ENCODE measurements at regions not wholly inside any gene's neighbourhood (a gene's known extent, or its start where the extent isn't known, plus 50 kb on each side); places are given as distances from the start of the nearest gene placed in this dataset.

- no peaks in the 10 kb centered on the region; the same call in 1 of the 2 replicates for H3K27me3 Mint-ChIP-seq (ENCODE audit: insufficient read depth)
- no peaks in the 10 kb centered on the region for H3K4me1 Mint-ChIP-seq (ENCODE audit: low read depth)
- H3K27ac Mint-ChIP-seq: no peak overlapping the region
- peaks cover 20% of the 10 kb centered on the region for H3K36me3 Mint-ChIP-seq (ENCODE audit: low read depth)
- no peak overlapping the region for H3K4me3 Mint-ChIP-seq
- no peak for DNase-seq
- peaks cover 22% of the 10 kb centered on the region for H3K9me3 Mint-ChIP-seq
- TF ChIP-seq CTCF (IDR thresholded peaks at IDR 0.05): no peak
Measured at GRCh38 chr4:135015771-135016170, 814.2 kb upstream of the PABPC4L start.

DNA sequence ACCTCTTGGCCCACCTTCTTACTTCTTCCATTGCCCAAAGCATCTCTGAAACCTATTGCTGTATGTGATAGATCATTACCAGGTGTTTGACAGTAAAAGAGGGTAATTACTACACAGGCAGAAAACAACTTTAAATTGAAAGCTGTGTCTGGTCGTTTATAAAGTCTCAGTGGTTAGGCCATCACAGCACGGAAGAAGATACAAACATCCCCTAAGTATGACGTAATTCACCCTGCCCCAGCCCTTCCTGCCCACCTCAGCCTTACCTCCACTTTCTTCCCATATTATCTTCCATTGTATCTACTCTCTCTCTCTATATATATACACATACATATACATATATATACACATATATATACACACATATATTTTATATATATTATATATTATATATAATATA, 805.8 kb upstream of the PABPC4L start:
- H3K4me1 Mint-ChIP-seq (ENCODE audit: low read depth): peaks cover 4% of the 10 kb centered on the region; the same call in 1 of the 2 replicates
- H3K9me3 Mint-ChIP-seq: no peaks in the 10 kb centered on the region; the same call in 1 of the 2 replicates
- no peak for DNase-seq
- no peak for TF ChIP-seq CTCF (IDR thresholded peaks at IDR 0.05)
- no peaks in the 10 kb centered on the region; the same call in 1 of the 2 replicates for H3K27me3 Mint-ChIP-seq (ENCODE audit: insufficient read depth)
- no peak overlapping the region for H3K4me3 Mint-ChIP-seq
- H3K27ac Mint-ChIP-seq: no peak overlapping the region
- no peaks in the 10 kb centered on the region for H3K36me3 Mint-ChIP-seq (ENCODE audit: low read depth)

DNA sequence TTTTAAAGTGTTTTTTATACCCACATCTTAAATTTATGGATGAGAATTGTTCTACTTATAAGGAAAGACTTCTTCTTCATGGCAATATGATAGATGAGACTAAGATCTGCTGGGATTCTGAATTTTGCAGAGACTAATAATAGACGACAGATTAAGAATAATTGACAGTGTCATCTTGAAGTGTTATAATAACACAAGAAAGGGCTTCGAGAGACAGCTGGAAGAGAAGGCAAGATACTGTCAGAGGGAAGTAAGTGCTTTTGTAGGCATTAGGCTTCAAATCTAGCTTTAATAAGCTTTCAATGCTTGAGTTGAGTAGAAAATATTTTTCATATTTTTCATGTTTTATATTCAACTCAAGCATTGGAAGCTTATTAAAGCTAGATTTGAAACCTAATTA, 797.6 kb upstream of the PABPC4L start:
- Mint-ChIP-seq H3K4me1 (ENCODE audit: low read depth) (no peaks in the 10 kb centered on the region), H3K4me3 (no peak overlapping the region), H3K9me3 (no peaks in the 10 kb centered on the region; the same call in 1 of the 2 replicates), H3K27ac (no peak overlapping the region), H3K27me3 (ENCODE audit: insufficient read depth) (no peaks in the 10 kb centered on the region), H3K36me3 (ENCODE audit: low read depth) (no peaks in the 10 kb centered on the region)
- no peak for DNase-seq
- TF ChIP-seq CTCF (IDR thresholded peaks at IDR 0.05): no peak

GRCh38 chr4:134961963-134962362, 760.4 kb upstream of the PABPC4L start:
- H3K36me3 Mint-ChIP-seq (ENCODE audit: low read depth): no peaks in the 10 kb centered on the region
- no peaks in the 10 kb centered on the region; the same call in 1 of the 2 replicates for H3K9me3 Mint-ChIP-seq
- H3K27ac Mint-ChIP-seq: no peak overlapping the region
- TF ChIP-seq CTCF (IDR thresholded peaks at IDR 0.05): no peak
- H3K4me1 Mint-ChIP-seq (ENCODE audit: low read depth): no peaks in the 10 kb centered on the region
- H3K4me3 Mint-ChIP-seq: no peak overlapping the region
- DNase-seq: no peak
- no peaks in the 10 kb centered on the region for H3K27me3 Mint-ChIP-seq (ENCODE audit: insufficient read depth)

- Mint-ChIP-seq H3K27me3 (ENCODE audit: insufficient read depth) (no peaks in the 10 kb centered on the region), H3K36me3 (ENCODE audit: low read depth) (no peaks in the 10 kb centered on the region), H3K9me3 (peaks cover 5% of the 10 kb centered on the region), H3K4me3 (no peak overlapping the region), H3K27ac (no peak overlapping the region), H3K4me1 (ENCODE audit: low read depth) (no peaks in the 10 kb centered on the region)
- no peak for DNase-seq
- no peak for TF ChIP-seq CTCF (IDR thresholded peaks at IDR 0.05)
Measured at GRCh38 chr4:134958862-134959261, 757.3 kb upstream of the PABPC4L start.

DNA sequence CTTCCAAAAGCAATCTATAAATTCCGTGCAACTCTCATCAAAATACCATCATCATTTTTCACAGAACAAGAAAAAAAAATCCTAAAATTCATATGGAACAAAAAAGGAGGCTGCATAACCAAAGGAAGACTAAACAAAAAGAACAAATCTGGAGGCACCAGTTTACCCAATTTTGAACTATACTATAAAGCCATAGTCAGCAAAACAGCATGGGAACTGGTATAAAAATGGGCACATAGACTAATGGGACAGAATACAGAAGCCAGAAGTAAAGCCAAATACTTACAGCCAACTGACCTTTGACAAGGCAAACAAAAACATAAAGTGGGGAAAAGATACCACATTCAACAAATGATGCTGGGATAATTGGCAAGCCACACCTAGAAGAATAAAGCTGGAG, 753.5 kb upstream of the PABPC4L start:
- H3K27ac Mint-ChIP-seq: no peak overlapping the region
- H3K27me3 Mint-ChIP-seq (ENCODE audit: insufficient read depth): no peaks in the 10 kb centered on the region
- no peak for TF ChIP-seq CTCF (IDR thresholded peaks at IDR 0.05)
- no peaks in the 10 kb centered on the region for H3K36me3 Mint-ChIP-seq (ENCODE audit: low read depth)
- no peaks in the 10 kb centered on the region for H3K4me1 Mint-ChIP-seq (ENCODE audit: low read depth)
- H3K9me3 Mint-ChIP-seq: peaks cover 10% of the 10 kb centered on the region
- no peak overlapping the region for H3K4me3 Mint-ChIP-seq
- DNase-seq: no peak
